Activated T-cell treated with anti-CD3 and anti-CD28 coated beads, Interleukin-2, amount 50 U/mL, for 24 hours (primary cell): ENCODE measurements at regions not wholly inside any gene's neighbourhood (a gene's known extent, or its start where the extent isn't known, plus 50 kb on each side); places are given as distances from the start of the nearest gene placed in this dataset.

Experiments used
- DNase-seq: peaks from one replicate; pipeline ENCODE4 v3.0.0-alpha.2; 2020
- H3K27ac Mint-ChIP-seq: 2 replicates; pipeline ENCODE4 v1.8.0; 2020; ENCODE audit warnings: mild to moderate bottlenecking, mixed read lengths
- H3K27me3 Mint-ChIP-seq: 2 replicates; pipeline ENCODE4 v1.8.0; 2020; ENCODE audit warnings: mixed read lengths
- H3K36me3 Mint-ChIP-seq: 2 replicates; pipeline ENCODE4 v1.8.0; 2020; ENCODE audit warnings: low read depth, mixed read lengths
- H3K4me1 Mint-ChIP-seq: 2 replicates; pipeline ENCODE4 v1.8.0; 2020; ENCODE audit warnings: low read depth, mixed read lengths
- H3K4me3 Mint-ChIP-seq: 2 replicates; pipeline ENCODE4 v1.8.0; 2020; ENCODE audit warnings: mild to moderate bottlenecking, moderate library complexity, mixed read lengths
- H3K9me3 Mint-ChIP-seq: 2 replicates; pipeline ENCODE4 v1.8.0; 2020; ENCODE audit warnings: mixed read lengths

DNA sequence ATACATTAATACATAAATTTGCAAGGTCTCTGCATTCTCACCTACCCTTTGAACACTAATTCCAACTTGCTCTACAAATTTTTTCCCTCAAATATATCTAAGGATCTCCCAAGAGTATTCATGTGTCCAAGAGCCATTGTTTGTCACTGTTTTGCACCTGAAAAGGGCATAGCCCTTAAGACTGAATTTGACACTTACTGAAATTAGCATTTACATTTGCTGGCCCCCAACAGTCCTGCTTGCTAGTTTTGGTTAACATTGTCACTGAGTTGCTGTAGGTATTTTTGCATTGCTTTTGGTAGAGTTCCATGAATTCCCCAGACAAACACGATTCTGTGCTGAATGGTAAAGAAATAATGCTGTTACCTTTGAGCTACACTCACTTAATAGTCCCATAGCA, 57.3 kb downstream of the KCNA4 start:
- Mint-ChIP-seq H3K4me1 (no peaks in the 10 kb centered on the region), H3K27me3 (no peaks in the 10 kb centered on the region), H3K36me3 (no peaks in the 10 kb centered on the region), H3K4me3 (no peak overlapping the region), H3K9me3 (peaks cover 3% of the 10 kb centered on the region), H3K27ac (no peak overlapping the region)
- DNase-seq, result no peak

DNA sequence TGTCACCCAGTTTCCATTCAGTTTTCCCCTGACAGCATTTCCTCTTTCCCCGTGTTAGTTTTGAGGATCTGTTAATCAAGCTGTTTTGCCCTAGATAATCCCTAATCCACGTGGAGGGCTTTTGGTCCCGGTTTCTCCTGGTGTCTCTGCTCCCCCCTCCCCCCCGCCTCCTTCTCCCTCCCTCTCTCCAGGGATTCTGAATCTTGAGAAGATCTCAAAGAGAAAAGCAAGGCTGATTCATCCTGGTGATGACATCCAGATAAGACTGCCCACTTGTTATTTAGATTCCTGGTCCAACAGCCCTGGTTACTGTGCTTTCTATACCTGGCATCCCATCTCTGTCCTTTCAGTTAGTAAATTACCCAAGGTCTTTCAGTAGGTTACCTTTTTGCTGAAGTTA, 59.4 kb downstream of the KCNA4 start:
- Mint-ChIP-seq H3K4me3 (no peak overlapping the region), H3K27ac (no peak overlapping the region), H3K36me3 (no peaks in the 10 kb centered on the region), H3K9me3 (peaks cover 7% of the 10 kb centered on the region), H3K4me1 (no peaks in the 10 kb centered on the region), H3K27me3 (no peaks in the 10 kb centered on the region)
- no peak for DNase-seq

DNA sequence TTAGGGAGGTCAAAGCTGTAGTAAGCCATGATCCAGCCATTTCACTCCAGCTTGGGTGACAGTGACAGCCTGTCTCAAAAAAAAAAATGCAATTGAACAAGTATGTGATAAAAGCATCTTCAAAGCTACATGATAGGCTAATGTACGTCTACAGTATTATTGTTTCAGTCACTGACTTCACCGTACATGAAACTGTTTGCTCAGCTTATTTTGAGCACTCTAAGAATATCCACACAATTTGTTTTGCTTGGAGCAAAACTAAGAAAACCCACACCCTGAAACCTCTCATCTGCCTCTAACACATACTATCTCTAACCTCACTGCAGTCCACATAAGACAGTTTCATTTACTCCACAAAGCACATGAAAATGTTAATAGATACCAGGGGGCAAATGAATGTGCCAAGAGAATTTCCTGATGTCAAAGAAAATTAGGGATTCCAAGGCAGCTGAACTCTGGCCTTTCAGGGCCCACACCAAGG, 60.7 kb downstream of the KCNA4 start:
- Mint-ChIP-seq H3K36me3 (no peaks in the 10 kb centered on the region), H3K27ac (no peak overlapping the region), H3K9me3 (peaks cover 13% of the 10 kb centered on the region), H3K4me3 (no peak overlapping the region), H3K27me3 (no peaks in the 10 kb centered on the region), H3K4me1 (no peaks in the 10 kb centered on the region)
- DNase-seq, result no peak

DNA sequence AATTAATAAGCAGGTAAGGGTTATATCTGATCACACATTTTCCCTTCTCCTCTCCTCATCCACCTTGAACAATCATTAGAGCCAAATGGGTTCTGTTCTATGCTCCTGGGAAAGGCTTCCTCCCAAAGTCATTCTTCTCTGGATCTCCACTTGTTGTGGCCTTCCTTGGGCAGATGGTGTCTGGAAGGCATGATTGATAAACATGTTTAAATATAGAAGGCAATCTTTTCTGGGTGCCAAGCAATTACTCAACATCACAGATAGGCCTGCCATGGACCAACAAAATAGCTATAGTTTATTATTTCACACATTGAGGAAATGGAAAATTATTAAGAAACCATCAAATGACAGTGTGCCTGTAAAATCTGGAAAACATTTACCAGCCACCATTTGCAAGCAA, 73.5 kb downstream of the KCNA4 start:
- Mint-ChIP-seq H3K4me1 (no peaks in the 10 kb centered on the region), H3K4me3 (no peak overlapping the region), H3K9me3 (peaks cover 10% of the 10 kb centered on the region), H3K36me3 (no peaks in the 10 kb centered on the region), H3K27ac (no peak overlapping the region), H3K27me3 (no peaks in the 10 kb centered on the region)
- no peak for DNase-seq

DNA sequence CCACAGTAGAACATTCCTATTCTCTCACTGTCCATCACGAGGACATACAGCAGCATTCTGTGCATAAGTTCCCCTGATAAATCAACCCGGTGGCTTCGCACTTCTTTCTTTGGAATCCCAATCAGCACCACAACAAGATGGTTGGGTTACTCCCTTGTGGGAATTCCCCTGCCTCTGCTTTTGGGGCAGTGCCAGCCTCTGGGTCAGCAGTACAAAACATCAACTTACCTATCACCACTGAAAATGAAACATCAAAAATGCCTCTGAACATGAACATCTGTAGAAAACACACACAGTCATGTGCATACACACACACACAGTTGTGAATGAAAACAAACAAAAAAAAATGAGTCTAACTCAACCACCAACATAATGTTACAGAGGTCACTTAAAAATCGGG, 79.3 kb downstream of the KCNA4 start:
- Mint-ChIP-seq H3K4me1 (no peaks in the 10 kb centered on the region), H3K9me3 (peaks cover 4% of the 10 kb centered on the region), H3K27ac (no peak overlapping the region), H3K4me3 (no peak overlapping the region), H3K27me3 (no peaks in the 10 kb centered on the region), H3K36me3 (no peaks in the 10 kb centered on the region)
- no peak for DNase-seq

DNA sequence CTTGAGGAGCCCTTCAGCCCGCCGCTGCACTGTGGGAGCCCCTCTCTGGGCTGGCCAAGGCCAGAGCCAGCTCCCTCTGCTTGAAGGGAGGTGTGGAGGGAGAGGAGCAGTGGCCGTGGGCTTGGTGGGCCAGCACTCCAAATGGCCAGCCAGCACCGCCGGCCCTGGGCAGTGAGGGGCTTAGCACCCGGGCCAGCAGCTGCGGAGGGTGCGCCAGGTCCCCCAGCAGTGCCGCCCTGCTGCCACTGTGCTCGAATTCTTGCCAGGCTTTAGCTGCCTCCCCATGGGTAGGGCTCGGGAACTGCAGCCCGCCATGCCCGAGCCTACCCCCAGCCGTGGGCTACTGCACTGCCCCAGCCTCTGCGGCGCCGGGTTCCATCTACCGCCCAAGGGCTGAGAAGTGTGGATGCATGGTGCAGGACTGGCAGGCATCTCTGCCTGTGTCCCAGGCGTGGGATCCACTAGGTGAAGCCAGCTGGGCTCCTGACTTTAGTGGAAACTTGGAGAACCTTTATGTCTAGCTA, 82.7 kb downstream of the KCNA4 start:
- Mint-ChIP-seq H3K27me3 (no peaks in the 10 kb centered on the region), H3K9me3 (peaks cover 4% of the 10 kb centered on the region), H3K4me1 (no peaks in the 10 kb centered on the region), H3K4me3 (no peak overlapping the region), H3K36me3 (no peaks in the 10 kb centered on the region), H3K27ac (no peak overlapping the region)
- DNase-seq, result no peak

DNA sequence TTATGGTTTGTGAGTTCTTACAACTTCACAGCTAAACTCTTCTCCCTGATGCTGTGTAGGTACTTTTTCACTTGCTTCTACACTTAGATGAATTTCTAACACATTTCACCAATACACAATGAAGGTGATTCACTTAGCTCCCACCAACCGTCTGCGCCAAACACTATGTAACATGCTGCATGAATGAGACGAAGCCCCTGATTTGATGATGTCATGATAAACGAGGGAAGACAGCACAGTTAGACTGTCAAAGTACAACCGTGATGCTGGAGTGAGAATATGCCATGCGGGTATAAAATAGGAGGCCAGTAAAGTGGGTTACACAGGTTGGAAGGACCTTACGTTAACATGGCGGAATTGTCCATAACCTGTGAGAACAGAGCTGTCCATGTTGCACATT, 100.8 kb downstream of the KCNA4 start:
- peaks cover 9% of the 10 kb centered on the region for H3K9me3 Mint-ChIP-seq
- H3K27ac Mint-ChIP-seq, result no peak overlapping the region
- H3K4me3 Mint-ChIP-seq, result no peak overlapping the region
- no peak for DNase-seq
- H3K36me3 Mint-ChIP-seq, result no peaks in the 10 kb centered on the region
- H3K4me1 Mint-ChIP-seq, result no peaks in the 10 kb centered on the region
- H3K27me3 Mint-ChIP-seq, result no peaks in the 10 kb centered on the region

DNA sequence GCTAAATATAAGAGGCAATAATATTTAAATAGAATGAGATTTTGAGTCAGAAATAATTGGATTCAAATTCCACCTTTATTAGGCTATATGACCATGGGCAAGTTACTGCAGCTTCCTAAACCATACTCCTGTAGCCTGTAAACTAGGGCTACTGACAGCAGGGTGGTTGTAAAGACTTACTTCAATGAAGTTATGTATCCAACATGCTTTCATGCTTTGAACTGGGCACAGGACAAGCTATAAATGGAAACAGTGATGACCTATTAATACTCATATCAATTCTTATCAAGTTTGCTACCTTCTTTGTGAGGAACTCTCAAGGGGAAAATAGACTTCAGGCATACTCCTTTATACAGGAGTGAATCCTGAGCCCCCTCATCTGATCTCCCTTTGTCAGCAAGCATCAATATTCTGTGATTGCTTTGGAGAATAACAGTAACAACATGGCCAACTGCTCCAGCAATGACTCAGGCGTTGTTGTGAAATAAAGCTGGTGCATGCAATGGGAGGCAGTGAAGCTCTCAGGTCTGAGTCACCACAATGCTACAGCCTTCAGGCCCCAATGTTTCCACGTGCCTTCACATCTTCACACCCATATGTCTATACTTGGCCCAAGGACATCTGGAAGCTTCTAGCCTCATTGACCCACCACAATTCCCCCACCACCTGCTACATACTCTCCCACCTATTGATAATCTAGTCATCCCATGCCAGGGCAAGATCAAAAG, 102.5 kb downstream of the KCNA4 start:
- no peaks in the 10 kb centered on the region for H3K36me3 Mint-ChIP-seq
- H3K9me3 Mint-ChIP-seq, result peaks cover 9% of the 10 kb centered on the region
- H3K4me1 Mint-ChIP-seq, result no peaks in the 10 kb centered on the region
- no peak overlapping the region for H3K4me3 Mint-ChIP-seq
- no peak overlapping the region for H3K27ac Mint-ChIP-seq
- no peaks in the 10 kb centered on the region for H3K27me3 Mint-ChIP-seq
- no peak for DNase-seq

DNA sequence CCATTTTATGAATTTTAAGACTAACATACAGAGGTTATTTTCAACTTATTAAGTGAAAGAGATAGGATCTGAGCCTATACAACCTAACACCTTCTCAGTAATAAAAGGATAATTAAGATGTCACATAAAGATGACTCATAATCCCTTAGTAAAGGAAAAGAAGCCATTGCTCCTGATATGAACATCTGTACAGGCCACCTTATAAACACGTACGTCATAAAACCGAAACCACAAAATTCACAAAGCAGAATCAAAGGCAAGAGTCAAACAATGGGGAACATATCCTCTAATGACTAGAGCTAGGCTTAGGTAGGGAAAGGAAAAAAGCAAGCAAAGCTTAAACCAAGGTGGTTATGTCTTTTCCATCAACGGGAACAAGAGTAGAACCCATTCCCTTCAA, 103.5 kb downstream of the KCNA4 start:
- no peak overlapping the region for H3K4me3 Mint-ChIP-seq
- H3K27ac Mint-ChIP-seq, result no peak overlapping the region
- DNase-seq, result no peak
- H3K36me3 Mint-ChIP-seq, result no peaks in the 10 kb centered on the region
- peaks cover 9% of the 10 kb centered on the region for H3K9me3 Mint-ChIP-seq
- no peaks in the 10 kb centered on the region for H3K27me3 Mint-ChIP-seq
- H3K4me1 Mint-ChIP-seq, result no peaks in the 10 kb centered on the region

DNA sequence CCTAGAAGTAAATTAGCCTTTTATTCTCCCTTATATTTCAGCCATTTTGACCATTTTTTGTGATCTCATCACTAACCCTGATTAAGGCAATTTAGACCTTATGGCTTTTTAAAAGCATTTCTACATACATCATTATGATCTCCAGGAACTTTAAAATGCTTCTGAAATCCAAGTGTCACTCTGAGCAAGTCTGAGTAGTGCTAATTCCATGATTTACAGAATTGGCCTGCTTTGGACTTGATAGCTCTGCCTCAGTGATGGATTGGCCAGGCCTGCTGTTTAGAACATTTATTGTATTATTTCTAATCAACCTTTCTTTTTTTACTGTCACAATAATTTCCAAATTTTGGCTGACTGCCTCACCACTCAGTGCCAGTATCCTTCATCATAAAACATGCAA, 116.4 kb downstream of the KCNA4 start:
- no peak overlapping the region for H3K4me3 Mint-ChIP-seq
- H3K27me3 Mint-ChIP-seq, result no peaks in the 10 kb centered on the region
- no peaks in the 10 kb centered on the region for H3K4me1 Mint-ChIP-seq
- H3K27ac Mint-ChIP-seq, result no peak overlapping the region
- no peaks in the 10 kb centered on the region for H3K36me3 Mint-ChIP-seq
- DNase-seq, result no peak
- peaks cover 12% of the 10 kb centered on the region for H3K9me3 Mint-ChIP-seq

DNA sequence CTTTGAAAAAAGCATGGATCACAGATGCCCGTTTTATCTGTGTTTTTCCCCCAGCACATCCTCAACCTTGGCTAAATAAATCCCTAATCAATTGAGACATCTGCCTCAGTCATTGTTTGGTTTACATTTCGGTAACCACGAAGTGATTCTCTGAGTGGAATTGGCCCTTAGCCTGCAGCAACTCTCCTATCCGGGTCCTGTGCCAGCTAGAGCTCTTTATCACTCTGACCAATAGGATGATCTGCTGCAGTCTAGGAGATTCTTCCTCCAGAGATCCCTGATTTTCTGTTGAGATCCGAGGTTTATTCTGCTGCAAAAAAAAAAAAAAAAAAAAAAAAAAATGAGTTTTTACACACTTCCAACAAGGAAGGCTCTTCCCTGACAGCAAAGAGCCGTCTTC, 137.3 kb downstream of the KCNA4 start:
- no peaks in the 10 kb centered on the region for H3K27me3 Mint-ChIP-seq
- no peaks in the 10 kb centered on the region for H3K4me1 Mint-ChIP-seq
- H3K36me3 Mint-ChIP-seq, result no peaks in the 10 kb centered on the region
- H3K9me3 Mint-ChIP-seq, result peaks cover 3% of the 10 kb centered on the region
- DNase-seq, result no peak
- H3K27ac Mint-ChIP-seq, result no peak overlapping the region
- no peak overlapping the region for H3K4me3 Mint-ChIP-seq

DNA sequence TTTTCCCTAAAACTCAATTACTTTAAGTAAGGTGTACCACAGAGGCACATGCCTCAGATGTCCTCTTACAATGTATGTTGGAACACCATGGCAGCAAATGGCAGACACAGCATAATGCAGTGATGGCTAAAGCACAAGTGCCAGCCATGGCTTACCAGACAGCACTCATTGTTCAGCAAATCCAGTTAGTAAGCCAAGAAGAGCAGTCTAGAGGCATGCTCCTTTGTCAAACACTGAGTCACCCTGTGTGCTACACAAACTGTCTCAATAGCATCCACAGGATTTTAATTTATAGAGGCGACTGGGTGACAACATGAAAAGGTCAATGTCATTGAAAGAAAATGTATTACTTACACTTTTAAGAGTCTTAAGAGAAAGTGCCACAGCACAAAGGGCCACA, 140.6 kb downstream of the KCNA4 start:
- H3K4me1 Mint-ChIP-seq, result no peaks in the 10 kb centered on the region
- H3K27me3 Mint-ChIP-seq, result no peaks in the 10 kb centered on the region
- no peak overlapping the region for H3K27ac Mint-ChIP-seq
- no peak for DNase-seq
- no peaks in the 10 kb centered on the region for H3K36me3 Mint-ChIP-seq
- H3K4me3 Mint-ChIP-seq, result no peak overlapping the region
- H3K9me3 Mint-ChIP-seq, result peaks cover 20% of the 10 kb centered on the region

DNA sequence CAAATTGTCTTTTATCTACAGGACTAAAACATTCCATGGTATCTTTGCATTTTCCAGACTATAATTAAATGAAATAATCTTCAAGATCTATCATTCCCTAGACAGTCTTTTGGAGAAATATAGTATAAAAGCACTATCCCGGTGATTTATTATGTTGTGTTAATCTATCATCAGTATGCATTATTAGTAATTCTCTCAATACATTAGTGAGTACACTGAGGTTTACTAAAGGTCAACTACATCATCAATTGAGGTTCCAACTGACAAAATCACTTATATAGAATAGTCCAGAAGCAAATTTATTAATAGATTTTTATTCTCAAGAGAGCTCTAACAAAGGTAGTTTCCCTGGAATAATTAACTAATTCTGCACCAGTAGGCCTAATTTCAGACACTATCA, 169.6 kb downstream of the KCNA4 start:
- Mint-ChIP-seq H3K27ac (no peak overlapping the region), H3K9me3 (peaks cover 5% of the 10 kb centered on the region), H3K4me3 (no peak overlapping the region), H3K4me1 (no peaks in the 10 kb centered on the region), H3K36me3 (no peaks in the 10 kb centered on the region), H3K27me3 (no peaks in the 10 kb centered on the region)
- DNase-seq, result no peak

DNA sequence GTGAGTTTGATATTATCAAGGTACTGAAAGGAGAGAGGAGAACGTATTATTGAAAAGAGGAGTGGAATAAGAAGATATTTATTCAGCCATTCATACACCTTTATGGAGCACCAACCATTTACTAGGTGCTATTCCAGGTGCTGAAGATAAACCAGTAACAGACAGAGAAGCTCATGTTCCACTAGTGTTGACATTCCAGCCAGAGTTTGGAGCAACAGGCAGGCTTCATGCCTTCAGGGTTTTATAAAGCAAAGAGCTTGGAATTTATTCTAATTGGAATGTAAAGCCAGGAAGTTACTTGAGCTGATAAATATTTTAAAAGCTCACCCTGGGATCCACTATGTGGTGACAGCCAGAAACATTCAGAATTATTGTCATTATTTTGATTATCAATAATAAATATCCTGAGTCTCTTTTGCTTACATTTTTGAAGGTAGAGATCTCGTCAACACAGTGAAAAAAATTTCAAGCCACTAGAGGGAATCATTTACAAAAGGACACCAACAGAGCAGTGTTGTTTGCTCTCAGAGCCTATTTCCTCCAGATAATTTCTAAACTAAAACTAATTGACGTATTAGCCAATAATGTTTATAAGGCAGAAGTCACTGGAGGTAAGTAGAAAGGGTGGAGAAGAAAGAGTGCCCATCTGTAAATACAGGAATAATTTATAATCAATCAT, 172.0 kb downstream of the KCNA4 start:
- Mint-ChIP-seq H3K27me3 (no peaks in the 10 kb centered on the region), H3K9me3 (peaks cover 5% of the 10 kb centered on the region), H3K27ac (no peak overlapping the region), H3K36me3 (no peaks in the 10 kb centered on the region), H3K4me1 (no peaks in the 10 kb centered on the region), H3K4me3 (no peak overlapping the region)
- DNase-seq, result no peak

DNA sequence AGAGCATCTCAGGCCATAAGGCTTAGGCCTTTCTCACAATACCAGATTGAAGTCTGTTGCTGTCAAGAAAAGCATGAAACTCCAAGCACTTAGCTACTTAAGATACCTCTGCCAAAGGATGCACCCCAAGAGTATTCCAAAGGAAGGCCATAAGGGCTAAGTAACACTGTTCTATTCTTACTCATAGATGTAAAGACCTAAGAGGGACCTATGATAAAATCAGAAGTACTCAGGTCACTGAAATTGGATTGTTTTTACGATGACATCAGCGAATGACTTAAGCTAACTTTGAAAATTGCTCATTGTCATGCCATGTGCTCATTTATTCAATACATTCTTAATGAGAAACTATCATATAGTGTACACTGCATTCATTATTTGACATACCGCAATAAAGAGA, 172.8 kb downstream of the KCNA4 start:
- no peaks in the 10 kb centered on the region for H3K4me1 Mint-ChIP-seq
- H3K4me3 Mint-ChIP-seq, result no peak overlapping the region
- no peaks in the 10 kb centered on the region for H3K27me3 Mint-ChIP-seq
- peaks cover 2% of the 10 kb centered on the region for H3K9me3 Mint-ChIP-seq
- no peak for DNase-seq
- H3K27ac Mint-ChIP-seq, result no peak overlapping the region
- no peaks in the 10 kb centered on the region for H3K36me3 Mint-ChIP-seq
